Caco-2 (cell line): ENCODE measurements at regions not wholly inside any gene's neighbourhood (a gene's known extent, or its start where the extent isn't known, plus 50 kb on each side); places are given as distances from the start of the nearest gene placed in this dataset.

Experiments
- BruUV-seq: library from RNA; stranded (reverse); fragments of 400-500 nt; replicated peaks from 2 replicates; lab custom pipeline; 2021; lab: Mats Ljungman, UMichigan
- CTCF ChIA-PET: fragments of 300-600 bp; sonication (Branson Sonifier 250); formaldehyde crosslinking; loops from one replicate; lab custom pipeline; 2022; ENCODE audit warnings: antibody characterized with exemption; lab: Charles Lee
- POLR2A ChIA-PET: fragments of 300-600 bp; sonication (Branson Sonifier 250); formaldehyde crosslinking; loops from one replicate; lab custom pipeline; 2022; ENCODE audit warnings: antibody characterized with exemption; lab: Charles Lee
- DNase-seq, 2 experiments: peaks; one replicate each; pipeline versions ENCODE4 v3.0.0 to v3.0.0-alpha.2; 2020 to 2022
- H3K27me3 ChIP-seq: replicated peaks from 2 replicates; pipeline ENCODE4 v1.6.0; 2011; ENCODE audit warnings: low read length; ENCODE audit not compliant: control insufficient read depth, insufficient read depth
- H3K36me3 ChIP-seq: 2 replicates; pipeline ENCODE4 v1.5.1; 2011; ENCODE audit warnings: low read length; ENCODE audit not compliant: control insufficient read depth, insufficient read depth
- H3K4me1 ChIP-seq: fragments of 250-450 bp; sonication (Bioruptor Pico); 2 replicates; pipeline ENCODE4 v1.5.1; 2020; ENCODE audit warnings: mild to moderate bottlenecking
- H3K4me3 ChIP-seq: 2 replicates; pipeline ENCODE4 v1.5.1; 2011; ENCODE audit warnings: low read depth, mild to moderate bottlenecking, control low read depth, low read length
- H3K9me3 ChIP-seq: fragments of 250-450 bp; sonication (Bioruptor Pico); 2 replicates; pipeline ENCODE4 v1.5.1; 2020; ENCODE audit warnings: mild to moderate bottlenecking, moderate library complexity
- H3K27ac Mint-ChIP-seq: one replicate; pipeline ENCODE4 v1.8.0; 2022; ENCODE audit warnings: mixed read lengths; ENCODE audit not compliant: unreplicated experiment
- H3K27me3 Mint-ChIP-seq: one replicate; pipeline ENCODE4 v1.8.0; 2022; ENCODE audit warnings: mixed read lengths; ENCODE audit not compliant: insufficient read depth, unreplicated experiment
- H3K36me3 Mint-ChIP-seq: one replicate; pipeline ENCODE4 v1.8.0; 2022; ENCODE audit warnings: mild to moderate bottlenecking, mixed read lengths; ENCODE audit not compliant: insufficient read depth, unreplicated experiment
- H3K4me1 Mint-ChIP-seq: one replicate; pipeline ENCODE4 v1.8.0; 2022; ENCODE audit warnings: low read depth, mixed read lengths; ENCODE audit not compliant: unreplicated experiment
- H3K4me3 Mint-ChIP-seq: one replicate; pipeline ENCODE4 v1.8.0; 2022; ENCODE audit warnings: mild to moderate bottlenecking, moderate library complexity, mixed read lengths; ENCODE audit not compliant: unreplicated experiment
- H3K9me3 Mint-ChIP-seq: one replicate; pipeline ENCODE4 v1.8.0; 2022; ENCODE audit warnings: mixed read lengths; ENCODE audit not compliant: unreplicated experiment
- CTCF ChIP-seq, 2 experiments: fragments of 200-600 bp in 1 of 2; IDR thresholded peaks; 1 replicate in 1 of 2; 2 replicates in 1 of 2; pipeline versions ENCODE4 v1.5.1 to v1.8.0; 2011 to 2022; ENCODE audit warnings: antibody characterized with exemption in 1 of 2, control low read depth in 1 of 2, inconsistent platforms in 1 of 2, low read depth in 1 of 2, low read length in 1 of 2, mild to moderate bottlenecking in 1 of 2, moderate library complexity in 1 of 2; ENCODE audit not compliant: insufficient read depth in 1 of 2, severe bottlenecking in 1 of 2, unreplicated experiment in 1 of 2
- intact Hi-C: fragments of 100-400 bp; cut with micrococcal nuclease; formaldehyde crosslinking; loops from one replicate; pipeline ENCODE4 v1.10.0; 2022; ENCODE audit not compliant: unreplicated experiment

- no peaks in the 10 kb centered on the region for H3K36me3 ChIP-seq
- H3K27me3 Mint-ChIP-seq: peaks cover 20% of the 10 kb centered on the region
Measured at GRCh38 chr10:128853537-128853936, 613.5 kb upstream of the MGMT start.

GRCh38 chr10:128854204-128854603 is 612.8 kb upstream of the MGMT start:
- TF ChIP-seq CTCF (IDR thresholded peaks at IDR 0.05; ENCODE audit: insufficient read depth in 1 of 2, low read depth in 1 of 2, low read length in 1 of 2, severe bottlenecking in 1 of 2, unreplicated experiment in 1 of 2): no peak
- H3K27me3 ChIP-seq: no peaks in the 10 kb centered on the region; the same call in 1 of the 2 replicates
- no TSS peak for BruUV-seq
- CTCF ChIA-PET: no interaction called here
- POLR2A ChIA-PET: no interaction called here
- no peak overlapping the region for H3K4me3 Mint-ChIP-seq
- peaks cover 6% of the 10 kb centered on the region for H3K4me1 Mint-ChIP-seq
- H3K9me3 ChIP-seq: no peaks in the 10 kb centered on the region
- H3K4me3 ChIP-seq: no peak overlapping the region
- H3K9me3 Mint-ChIP-seq: no peaks in the 10 kb centered on the region
- DNase-seq: no peak
- intact Hi-C loops: no loop called here
- no peaks in the 10 kb centered on the region for H3K4me1 ChIP-seq
- peaks cover 21% of the 10 kb centered on the region for H3K27me3 Mint-ChIP-seq
- no peaks in the 10 kb centered on the region for H3K36me3 Mint-ChIP-seq
- H3K36me3 ChIP-seq: no peaks in the 10 kb centered on the region
- no peak overlapping the region for H3K27ac Mint-ChIP-seq

More at GRCh38 chr10:128853537-128853936, 613.5 kb upstream of the MGMT start:
- Histone ChIP-seq H3K27me3 (no peaks in the 10 kb centered on the region; the same call in 1 of the 2 replicates), H3K4me3 (no peak overlapping the region), H3K4me1 (no peaks in the 10 kb centered on the region), H3K9me3 (no peaks in the 10 kb centered on the region)
- no peak overlapping the region for H3K27ac Mint-ChIP-seq
- no peaks in the 10 kb centered on the region for H3K9me3 Mint-ChIP-seq
- no peaks in the 10 kb centered on the region for H3K36me3 Mint-ChIP-seq
- DNase-seq: no peak
- CTCF ChIA-PET: no interaction called here
- H3K4me1 Mint-ChIP-seq: peaks cover 6% of the 10 kb centered on the region
- intact Hi-C loops: no loop called here
- BruUV-seq: no TSS peak
- H3K4me3 Mint-ChIP-seq: no peak overlapping the region
- no peak for TF ChIP-seq CTCF (IDR thresholded peaks at IDR 0.05; ENCODE audit: insufficient read depth in 1 of 2, low read depth in 1 of 2, low read length in 1 of 2, severe bottlenecking in 1 of 2, unreplicated experiment in 1 of 2)
- POLR2A ChIA-PET: no interaction called here

GRCh38 chr10:128854963-128855362 is 612.1 kb upstream of the MGMT start:
- Mint-ChIP-seq H3K4me3 (no peak overlapping the region), H3K27me3 (peaks cover 17% of the 10 kb centered on the region), H3K27ac (no peak overlapping the region), H3K9me3 (no peaks in the 10 kb centered on the region), H3K4me1 (peaks cover 6% of the 10 kb centered on the region), H3K36me3 (no peaks in the 10 kb centered on the region)
- DNase-seq: no peak
- Histone ChIP-seq H3K9me3 (no peaks in the 10 kb centered on the region), H3K36me3 (no peaks in the 10 kb centered on the region), H3K4me1 (no peaks in the 10 kb centered on the region), H3K27me3 (no peaks in the 10 kb centered on the region; the same call in 1 of the 2 replicates), H3K4me3 (no peak overlapping the region)
- TF ChIP-seq CTCF (IDR thresholded peaks at IDR 0.05; ENCODE audit: insufficient read depth in 1 of 2, low read depth in 1 of 2, low read length in 1 of 2, severe bottlenecking in 1 of 2, unreplicated experiment in 1 of 2): no peak
- POLR2A ChIA-PET: no interaction called here
- CTCF ChIA-PET: no interaction called here
- BruUV-seq: no TSS peak
- intact Hi-C loops: no loop called here
